Loucy (cell line): ENCODE measurements at regions not wholly inside any gene's neighbourhood (a gene's known extent, or its start where the extent isn't known, plus 50 kb on each side); places are given as distances from the start of the nearest gene placed in this dataset.

Source experiments
- H2AFZ ChIP-seq: fragments of 200-600 bp; sonication (generic); 2 replicates; pipeline ENCODE4 v1.6.0; 2016; ENCODE audit warnings: antibody characterized with exemption, mild to moderate bottlenecking, low read length, moderate library complexity
- H3F3A ChIP-seq: fragments of 200-600 bp; 2 replicates; pipeline ENCODE4 v1.6.0; 2016; ENCODE audit warnings: antibody characterized with exemption, low read depth, mild to moderate bottlenecking
- H3K27me3 ChIP-seq: fragments of 200-600 bp; sonication (generic); 2 replicates; pipeline ENCODE4 v1.6.1; 2014; ENCODE audit warnings: low read length, mild to moderate bottlenecking; ENCODE audit not compliant: insufficient read depth, poor library complexity, severe bottlenecking
- H3K36me3 ChIP-seq: fragments of 200-600 bp; sonication (generic); 2 replicates; pipeline ENCODE4 v1.6.1; 2016; ENCODE audit warnings: low read length; ENCODE audit not compliant: insufficient read depth
- H3K4me1 ChIP-seq: fragments of 200-600 bp; sonication (generic); 2 replicates; pipeline ENCODE4 v1.5.1; 2014; ENCODE audit warnings: low read length, mild to moderate bottlenecking; ENCODE audit not compliant: insufficient read depth, poor library complexity, severe bottlenecking
- H3K4me2 ChIP-seq: fragments of 200-600 bp; sonication (generic); 2 replicates; pipeline ENCODE4 v1.6.0; 2014; ENCODE audit warnings: antibody characterized with exemption, low read length, low read depth, mild to moderate bottlenecking; ENCODE audit not compliant: poor library complexity, severe bottlenecking
- H3K4me3 ChIP-seq: fragments of 200-600 bp; sonication (generic); 2 replicates; pipeline ENCODE4 v1.5.1; 2014; ENCODE audit warnings: low read length, mild to moderate bottlenecking, mixed read lengths; ENCODE audit not compliant: poor library complexity, severe bottlenecking
- H3K79me2 ChIP-seq: fragments of 200-600 bp; sonication (generic); 2 replicates; pipeline ENCODE4 v1.6.1; 2014; ENCODE audit warnings: low read length; ENCODE audit not compliant: insufficient read depth
- H3K9ac ChIP-seq: fragments of 200-600 bp; sonication (generic); 2 replicates; pipeline ENCODE4 v1.6.0; 2014; ENCODE audit warnings: mild to moderate bottlenecking, low read depth, low read length, moderate library complexity; ENCODE audit not compliant: poor library complexity, severe bottlenecking
- H3K9me2 ChIP-seq: fragments of 200-600 bp; sonication (generic); replicated peaks from 2 replicates; pipeline ENCODE4 v1.6.1; 2016; ENCODE audit warnings: low read depth, low read length, mixed read lengths
- H3K9me3 ChIP-seq: fragments of 200-600 bp; sonication (generic); 2 replicates; pipeline ENCODE4 v1.6.1; 2014; ENCODE audit warnings: mild to moderate bottlenecking, antibody characterized with exemption, low read length, low read depth; ENCODE audit not compliant: insufficient read depth
- H4K20me1 ChIP-seq: fragments of 200-600 bp; sonication (generic); 2 replicates; pipeline ENCODE4 v1.6.0; 2014; ENCODE audit warnings: antibody characterized with exemption, low read length, mild to moderate bottlenecking; ENCODE audit not compliant: insufficient read depth, poor library complexity, severe bottlenecking
- EZH2phosphoT487 ChIP-seq: fragments of 200-600 bp; IDR thresholded peaks from 2 replicates; pipeline ENCODE4 v1.6.1; 2018; ENCODE audit warnings: antibody characterized with exemption, mild to moderate bottlenecking, moderate library complexity, borderline replicate concordance
- TF ChIP-seq, protein P1 (sequence below): fragments of 200-600 bp; sonication (generic); conservative IDR thresholded peaks from 2 replicates; pipeline ENCODE4 v1.5.1; 2014; ENCODE audit warnings: mild to moderate bottlenecking, antibody characterized with exemption, low read length

DNA sequence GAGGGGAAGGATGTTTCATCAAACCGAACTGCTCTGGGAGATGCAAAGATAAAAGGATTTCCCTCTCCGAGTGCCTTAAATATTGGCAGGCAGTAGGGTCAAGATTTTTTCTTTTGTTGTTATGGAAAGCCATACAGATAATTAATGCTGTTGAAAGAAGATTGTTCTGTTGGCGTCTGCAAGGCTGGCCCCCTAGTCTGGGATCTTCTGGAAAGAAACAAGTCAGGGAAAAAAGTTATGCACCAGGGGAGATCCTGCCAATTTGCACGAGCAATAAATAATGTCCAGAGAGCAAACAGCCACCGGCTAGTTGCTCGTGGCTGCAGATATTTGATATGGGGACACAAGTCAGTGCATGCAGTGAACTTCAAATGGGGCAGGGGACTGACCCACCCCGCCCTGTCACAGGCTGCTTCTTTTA is 202.1 kb upstream of the MYL2 start:
- Histone ChIP-seq H3F3A (no peaks in the 10 kb centered on the region), H3K4me2 (no peak overlapping the region), H4K20me1 (no peaks in the 10 kb centered on the region), H2AFZ (no peak overlapping the region), H3K4me1 (no peaks in the 10 kb centered on the region), H3K27me3 (no peaks in the 10 kb centered on the region), H3K36me3 (no peaks in the 10 kb centered on the region), H3K9me2 (no peaks in the 10 kb centered on the region), H3K9ac (no peak overlapping the region), H3K9me3 (no peaks in the 10 kb centered on the region), H3K4me3 (no peak overlapping the region), H3K79me2 (peaks cover 4% of the 10 kb centered on the region; the same call in 1 of the 2 replicates)
- TF ChIP-seq, protein P1, sequence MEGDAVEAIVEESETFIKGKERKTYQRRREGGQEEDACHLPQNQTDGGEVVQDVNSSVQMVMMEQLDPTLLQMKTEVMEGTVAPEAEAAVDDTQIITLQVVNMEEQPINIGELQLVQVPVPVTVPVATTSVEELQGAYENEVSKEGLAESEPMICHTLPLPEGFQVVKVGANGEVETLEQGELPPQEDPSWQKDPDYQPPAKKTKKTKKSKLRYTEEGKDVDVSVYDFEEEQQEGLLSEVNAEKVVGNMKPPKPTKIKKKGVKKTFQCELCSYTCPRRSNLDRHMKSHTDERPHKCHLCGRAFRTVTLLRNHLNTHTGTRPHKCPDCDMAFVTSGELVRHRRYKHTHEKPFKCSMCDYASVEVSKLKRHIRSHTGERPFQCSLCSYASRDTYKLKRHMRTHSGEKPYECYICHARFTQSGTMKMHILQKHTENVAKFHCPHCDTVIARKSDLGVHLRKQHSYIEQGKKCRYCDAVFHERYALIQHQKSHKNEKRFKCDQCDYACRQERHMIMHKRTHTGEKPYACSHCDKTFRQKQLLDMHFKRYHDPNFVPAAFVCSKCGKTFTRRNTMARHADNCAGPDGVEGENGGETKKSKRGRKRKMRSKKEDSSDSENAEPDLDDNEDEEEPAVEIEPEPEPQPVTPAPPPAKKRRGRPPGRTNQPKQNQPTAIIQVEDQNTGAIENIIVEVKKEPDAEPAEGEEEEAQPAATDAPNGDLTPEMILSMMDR, result no peak
- TF ChIP-seq EZH2phosphoT487, result no peak

DNA sequence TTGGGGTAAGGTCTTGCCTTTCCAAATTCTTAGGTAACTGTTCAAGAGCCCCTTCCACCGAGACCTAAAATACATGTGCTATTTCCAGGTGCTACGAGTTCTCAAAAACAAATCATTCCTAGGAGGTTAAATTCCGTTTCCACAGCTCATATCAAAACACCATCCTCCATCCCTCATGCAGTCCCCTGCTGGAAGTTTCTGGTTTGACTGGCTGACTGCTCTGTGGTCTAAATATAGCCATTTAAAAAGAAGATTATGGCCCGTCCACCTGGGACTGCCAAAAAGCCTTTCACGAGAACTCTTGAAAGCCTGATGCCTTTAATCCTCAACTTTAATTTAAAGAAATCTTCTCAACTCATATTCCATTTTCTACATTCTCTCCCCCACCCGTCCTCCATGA is 201.5 kb upstream of the MYL2 start:
- TF ChIP-seq, protein P1, result no peak
- TF ChIP-seq EZH2phosphoT487, result no peak
- Histone ChIP-seq H3K4me2 (no peak overlapping the region), H3F3A (no peaks in the 10 kb centered on the region), H3K4me3 (no peak overlapping the region), H3K9me2 (no peaks in the 10 kb centered on the region), H3K9me3 (no peaks in the 10 kb centered on the region), H4K20me1 (no peaks in the 10 kb centered on the region), H3K27me3 (no peaks in the 10 kb centered on the region), H3K79me2 (peaks cover 4% of the 10 kb centered on the region; the same call in 1 of the 2 replicates), H3K9ac (no peak overlapping the region), H3K4me1 (no peaks in the 10 kb centered on the region), H2AFZ (no peak overlapping the region), H3K36me3 (no peaks in the 10 kb centered on the region)

DNA sequence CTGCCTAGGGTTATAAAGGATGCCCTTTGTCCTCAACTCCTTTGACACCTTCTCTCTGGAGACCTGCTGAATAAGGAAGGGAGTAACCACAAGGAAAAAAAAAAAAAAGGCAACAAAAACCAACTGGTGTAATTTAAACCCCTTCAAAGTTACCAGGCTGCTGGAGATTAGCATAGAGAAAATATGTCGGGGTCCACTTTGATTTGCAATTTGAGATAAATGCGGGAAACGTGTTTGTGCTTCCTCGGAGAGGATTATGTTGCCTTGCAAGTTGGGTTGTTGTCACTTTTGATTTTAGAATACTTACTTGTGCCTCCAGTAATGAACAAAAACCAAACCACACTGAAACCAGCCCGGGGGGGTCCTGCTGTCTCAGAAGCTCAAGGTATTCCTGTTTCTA is 200.2 kb upstream of the MYL2 start:
- Histone ChIP-seq H3K79me2 (peaks cover 4% of the 10 kb centered on the region; the same call in 1 of the 2 replicates), H4K20me1 (no peaks in the 10 kb centered on the region), H3K9me3 (no peaks in the 10 kb centered on the region), H3K27me3 (no peaks in the 10 kb centered on the region), H3K9ac (no peak overlapping the region), H3K4me1 (no peaks in the 10 kb centered on the region), H3K36me3 (no peaks in the 10 kb centered on the region), H2AFZ (no peak overlapping the region), H3F3A (no peaks in the 10 kb centered on the region), H3K4me3 (no peak overlapping the region), H3K9me2 (no peaks in the 10 kb centered on the region), H3K4me2 (no peak overlapping the region)
- TF ChIP-seq, protein P1, result no peak
- TF ChIP-seq EZH2phosphoT487, result no peak
